ENCODE measurements at regions not wholly inside any gene's neighbourhood (a gene's known extent, or its start where the extent isn't known, plus 50 kb on each side); places are given as distances from the start of the nearest gene placed in this dataset.

DNA sequence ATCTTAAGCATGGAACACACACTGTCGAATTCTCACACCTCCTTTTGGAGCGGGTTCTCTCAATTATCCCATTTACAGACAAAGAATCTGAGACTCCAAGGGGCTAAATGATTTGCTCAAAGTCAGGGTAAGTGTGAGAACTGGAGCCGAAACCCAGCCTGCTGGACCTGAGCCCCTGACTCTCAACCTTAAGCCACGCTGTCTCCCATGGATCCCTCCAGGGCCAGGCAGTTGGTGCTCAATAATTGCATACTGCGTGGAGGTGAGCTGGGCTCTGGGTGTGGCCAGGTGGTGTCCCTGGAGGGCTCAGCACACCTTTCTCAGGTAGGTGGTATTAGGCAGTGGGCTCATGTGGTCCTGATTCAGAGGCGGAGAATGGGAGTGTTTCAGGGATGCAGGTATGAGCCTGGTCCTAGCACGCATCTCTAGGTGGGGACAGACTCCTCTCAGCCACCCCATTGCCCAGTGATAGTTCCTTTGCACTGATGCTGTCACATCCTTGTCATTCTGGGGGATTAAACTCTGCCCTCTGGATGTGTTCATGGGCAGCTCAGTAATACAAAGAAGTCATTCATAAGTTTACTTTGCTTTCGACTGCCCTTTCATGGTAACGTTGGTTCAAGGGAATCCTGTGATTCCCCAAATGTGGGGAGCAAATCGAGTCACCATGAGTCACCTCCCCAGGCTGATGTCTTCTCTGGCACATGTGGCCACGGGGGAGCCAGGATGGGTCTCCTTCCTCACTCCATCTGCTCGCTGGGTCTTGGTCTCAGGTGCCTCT lies 399.5 kb upstream of the TNRC6C start:
- TF ChIP-seq SPI1 (IDR thresholded peaks at IDR 0.05; ENCODE audit: low read depth, low read length), result no peak
- no peak for TF ChIP-seq POLR2AphosphoS5 (IDR thresholded peaks at IDR 0.05; ENCODE audit: low read depth, low read length)
